HAP-1 (cell line): ENCODE measurements at regions not wholly inside any gene's neighbourhood (a gene's known extent, or its start where the extent isn't known, plus 50 kb on each side); places are given as distances from the start of the nearest gene placed in this dataset.
A peak's percentile ranks its signal among the peaks of the same experiment; 100 is the strongest.

Experiments
- DNase-seq, 2 experiments: peaks; one replicate each; pipeline ENCODE4 v3.0.0-alpha.2; 2016 to 2020; ENCODE audit warnings: low spot score in 2 of 2
- H3K27me3 ChIP-seq: fragments of 250-450 bp; sonication (Bioruptor Pico); 2 replicates; pipeline ENCODE4 v1.5.1; 2020; ENCODE audit warnings: low read depth, mild to moderate bottlenecking, moderate library complexity
- H3K36me3 ChIP-seq: fragments of 250-450 bp; sonication (Bioruptor Pico); replicated peaks from 2 replicates; pipeline ENCODE4 v1.5.1; 2020; ENCODE audit warnings: mild to moderate bottlenecking
- H3K4me1 ChIP-seq: fragments of 250-450 bp; sonication (Bioruptor Pico); 2 replicates; pipeline ENCODE4 v1.5.1; 2020; ENCODE audit warnings: mild to moderate bottlenecking
- H3K4me3 ChIP-seq: fragments of 250-450 bp; sonication (Bioruptor Pico); 2 replicates; pipeline ENCODE4 v1.5.1; 2020; ENCODE audit warnings: mild to moderate bottlenecking, moderate library complexity
- H3K9me3 ChIP-seq: fragments of 250-450 bp; sonication (Bioruptor Pico); 2 replicates; pipeline ENCODE4 v1.5.1; 2020; ENCODE audit warnings: mild to moderate bottlenecking, moderate library complexity
- in situ Hi-C: fragments of 300-500 bp; cut with MboI; formaldehyde crosslinking; loops from 3 replicates; pipeline ENCODE4 v1.14.3; 2020; ENCODE audit warnings: low sequenced_read_pairs, inconsistent platforms, mixed read lengths

- Histone ChIP-seq H3K27me3 (no peaks in the 10 kb centered on the region), H3K4me3 (no peak overlapping the region), H3K4me1 (peaks cover 11% of the 10 kb centered on the region), H3K36me3 (no peaks in the 10 kb centered on the region), H3K9me3 (no peaks in the 10 kb centered on the region)
- in situ Hi-C loops: no loop called here
- DNase-seq: no peak
These were observed 170.3 kb upstream of the CCDC54 start for GRCh38 chr3:107206945-107207344.

GRCh38 chr3:107208100-107208499 is 169.1 kb upstream of the CCDC54 start:
- in situ Hi-C loops: no loop called here
- peak; percentile 49 to 86 for DNase-seq

GRCh38 chr3:107208796-107209195 is 168.4 kb upstream of the CCDC54 start:
- Histone ChIP-seq H3K4me3 (no peak overlapping the region), H3K36me3 (no peaks in the 10 kb centered on the region)
- in situ Hi-C loops: no loop called here

More at GRCh38 chr3:107208100-107208499, 169.1 kb upstream of the CCDC54 start:
- no peaks in the 10 kb centered on the region for H3K36me3 ChIP-seq
- H3K9me3 ChIP-seq: no peaks in the 10 kb centered on the region
- H3K4me3 ChIP-seq: no peak overlapping the region
- H3K4me1 ChIP-seq: peaks cover 11% of the 10 kb centered on the region
- no peaks in the 10 kb centered on the region for H3K27me3 ChIP-seq

GRCh38 chr3:107209302-107209990 is 167.8 kb upstream of the CCDC54 start:
- H3K4me3 ChIP-seq: no peak overlapping the region
- H3K4me1 ChIP-seq: peaks cover 11% of the 10 kb centered on the region
- no peaks in the 10 kb centered on the region for H3K36me3 ChIP-seq
- in situ Hi-C loops: no loop called here
- H3K27me3 ChIP-seq: no peaks in the 10 kb centered on the region
- H3K9me3 ChIP-seq: no peaks in the 10 kb centered on the region
- no peak for DNase-seq

More at GRCh38 chr3:107208796-107209195, 168.4 kb upstream of the CCDC54 start:
- no peaks in the 10 kb centered on the region for H3K9me3 ChIP-seq
- no peak for DNase-seq
- no peaks in the 10 kb centered on the region for H3K27me3 ChIP-seq
- H3K4me1 ChIP-seq: peaks cover 11% of the 10 kb centered on the region

- in situ Hi-C loops: no loop called here
- no peaks in the 10 kb centered on the region for H3K9me3 ChIP-seq
- no peaks in the 10 kb centered on the region for H3K36me3 ChIP-seq
- DNase-seq: no peak
- no peak overlapping the region for H3K4me3 ChIP-seq
- H3K4me1 ChIP-seq: peaks cover 11% of the 10 kb centered on the region
- H3K27me3 ChIP-seq: no peaks in the 10 kb centered on the region
These were observed 165.6 kb upstream of the CCDC54 start for GRCh38 chr3:107211608-107212007.

GRCh38 chr3:107212618-107213017 is 164.6 kb upstream of the CCDC54 start:
- H3K27me3 ChIP-seq: no peaks in the 10 kb centered on the region
- DNase-seq: no peak
- no peaks in the 10 kb centered on the region for H3K9me3 ChIP-seq
- H3K36me3 ChIP-seq: no peaks in the 10 kb centered on the region
- H3K4me1 ChIP-seq: peaks cover 12% of the 10 kb centered on the region
- no peak overlapping the region for H3K4me3 ChIP-seq
- in situ Hi-C loops: no loop called here

GRCh38 chr3:107213044-107213669 is 164.1 kb upstream of the CCDC54 start:
- Histone ChIP-seq H3K4me3 (no peak overlapping the region), H3K4me1 (peaks cover 8% of the 10 kb centered on the region), H3K9me3 (no peaks in the 10 kb centered on the region), H3K27me3 (no peaks in the 10 kb centered on the region), H3K36me3 (no peaks in the 10 kb centered on the region)
- in situ Hi-C loops: no loop called here
- DNase-seq: no peak

- peaks cover 2% of the 10 kb centered on the region; the same call in 1 of the 2 replicates for H3K4me1 ChIP-seq
- H3K27me3 ChIP-seq: no peaks in the 10 kb centered on the region
- H3K4me3 ChIP-seq: no peak overlapping the region
- no peak for DNase-seq
- in situ Hi-C loops: no loop called here
- H3K36me3 ChIP-seq: no peaks in the 10 kb centered on the region
- no peaks in the 10 kb centered on the region for H3K9me3 ChIP-seq
These were observed 161.0 kb upstream of the CCDC54 start for GRCh38 chr3:107216229-107216628.

GRCh38 chr3:107216711-107217110 is 160.5 kb upstream of the CCDC54 start:
- peaks cover 2% of the 10 kb centered on the region; the same call in 1 of the 2 replicates for H3K4me1 ChIP-seq
- H3K4me3 ChIP-seq: no peak overlapping the region
- no peaks in the 10 kb centered on the region for H3K27me3 ChIP-seq
- H3K9me3 ChIP-seq: no peaks in the 10 kb centered on the region
- no peaks in the 10 kb centered on the region for H3K36me3 ChIP-seq
- DNase-seq: no peak
- in situ Hi-C loops: no loop called here

- Histone ChIP-seq H3K4me1 (peaks cover 2% of the 10 kb centered on the region; the same call in 1 of the 2 replicates), H3K36me3 (no peaks in the 10 kb centered on the region), H3K9me3 (no peaks in the 10 kb centered on the region), H3K4me3 (no peak overlapping the region), H3K27me3 (no peaks in the 10 kb centered on the region)
- DNase-seq: peak; percentile 23 to 34
- in situ Hi-C loops: no loop called here
These were observed 160.1 kb upstream of the CCDC54 start for GRCh38 chr3:107217172-107217571.

- H3K9me3 ChIP-seq: no peaks in the 10 kb centered on the region
- H3K4me3 ChIP-seq: no peak overlapping the region
- H3K27me3 ChIP-seq: no peaks in the 10 kb centered on the region
- in situ Hi-C loops: no loop called here
- DNase-seq: no peak
- peaks cover 2% of the 10 kb centered on the region; the same call in 1 of the 2 replicates for H3K4me1 ChIP-seq
- no peaks in the 10 kb centered on the region for H3K36me3 ChIP-seq
These were observed 158.4 kb upstream of the CCDC54 start for GRCh38 chr3:107218864-107219269.

- no peak overlapping the region for H3K4me3 ChIP-seq
- no peaks in the 10 kb centered on the region for H3K9me3 ChIP-seq
- no peaks in the 10 kb centered on the region for H3K27me3 ChIP-seq
- no peaks in the 10 kb centered on the region for H3K36me3 ChIP-seq
- H3K4me1 ChIP-seq: peaks cover 2% of the 10 kb centered on the region; the same call in 1 of the 2 replicates
- no peak for DNase-seq
- in situ Hi-C loops: no loop called here
These were observed 156.7 kb upstream of the CCDC54 start for GRCh38 chr3:107220538-107220937.

- no peaks in the 10 kb centered on the region for H3K27me3 ChIP-seq
- no peak overlapping the region for H3K4me3 ChIP-seq
- H3K9me3 ChIP-seq: no peaks in the 10 kb centered on the region
- no peaks in the 10 kb centered on the region for H3K36me3 ChIP-seq
- DNase-seq: no peak
- in situ Hi-C loops: no loop called here
- peaks cover 2% of the 10 kb centered on the region; the same call in 1 of the 2 replicates for H3K4me1 ChIP-seq
These were observed 155.4 kb upstream of the CCDC54 start for GRCh38 chr3:107221856-107222255.

- H3K4me3 ChIP-seq: no peak overlapping the region
These were observed 154.3 kb upstream of the CCDC54 start for GRCh38 chr3:107222907-107223306.

More at GRCh38 chr3:107222907-107223306, 154.3 kb upstream of the CCDC54 start:
- in situ Hi-C loops: no loop called here
- DNase-seq: no peak
- no peaks in the 10 kb centered on the region for H3K36me3 ChIP-seq
- no peaks in the 10 kb centered on the region for H3K4me1 ChIP-seq
- H3K9me3 ChIP-seq: no peaks in the 10 kb centered on the region
- H3K27me3 ChIP-seq: no peaks in the 10 kb centered on the region
